Chondrocyte (in vitro differentiated cells): ENCODE measurements at regions not wholly inside any gene's neighbourhood (a gene's known extent, or its start where the extent isn't known, plus 50 kb on each side); places are given as distances from the start of the nearest gene placed in this dataset.

ENCODE experiments used
- DNase-seq: peaks from one replicate; pipeline ENCODE4 v3.0.0; 2021; ENCODE audit warnings: mixed read lengths, low spot score
- H3K27ac Mint-ChIP-seq: one replicate; pipeline ENCODE4 v1.8.0; 2021; ENCODE audit warnings: mild to moderate bottlenecking, moderate library complexity, mixed read lengths; ENCODE audit not compliant: unreplicated experiment
- H3K27me3 Mint-ChIP-seq: 2 replicates; pipeline ENCODE4 v1.8.0; 2021; ENCODE audit warnings: low read depth, mixed read lengths
- H3K36me3 Mint-ChIP-seq: 2 replicates; pipeline ENCODE4 v1.8.0; 2021; ENCODE audit warnings: low read depth, mixed read lengths
- H3K4me1 Mint-ChIP-seq: 2 replicates; pipeline ENCODE4 v1.8.0; 2021; ENCODE audit warnings: low read depth, mild to moderate bottlenecking, mixed read lengths
- H3K4me3 Mint-ChIP-seq: one replicate; pipeline ENCODE4 v1.8.0; 2021; ENCODE audit warnings: mild to moderate bottlenecking, moderate library complexity, mixed read lengths; ENCODE audit not compliant: unreplicated experiment
- H3K9me3 Mint-ChIP-seq: 2 replicates; pipeline ENCODE4 v1.8.0; 2021; ENCODE audit warnings: low read depth, mixed read lengths
- CTCF ChIP-seq: fragments of 200-600 bp; sonication (generic); IDR thresholded peaks from 2 replicates; pipeline ENCODE4 v1.5.0; 2021; ENCODE audit warnings: antibody characterized with exemption, mild to moderate bottlenecking, moderate library complexity

GRCh38 chr2:554444-554843 is 122.8 kb downstream of the TMEM18 start:
- H3K27me3 Mint-ChIP-seq, result peaks cover 11% of the 10 kb centered on the region
- H3K4me3 Mint-ChIP-seq, result no peak overlapping the region
- no peak for TF ChIP-seq CTCF
- H3K9me3 Mint-ChIP-seq, result no peaks in the 10 kb centered on the region
- DNase-seq, result no peak
- H3K27ac Mint-ChIP-seq, result no peak overlapping the region
- no peaks in the 10 kb centered on the region for H3K36me3 Mint-ChIP-seq
- H3K4me1 Mint-ChIP-seq, result peaks cover 33% of the 10 kb centered on the region

- peaks cover 7% of the 10 kb centered on the region for H3K27me3 Mint-ChIP-seq
- TF ChIP-seq CTCF, result no peak
- H3K27ac Mint-ChIP-seq, result no peak overlapping the region
- no peaks in the 10 kb centered on the region for H3K36me3 Mint-ChIP-seq
- H3K9me3 Mint-ChIP-seq, result no peaks in the 10 kb centered on the region
- no peak overlapping the region for H3K4me3 Mint-ChIP-seq
- no peak for DNase-seq
- peaks cover 33% of the 10 kb centered on the region for H3K4me1 Mint-ChIP-seq
These were observed 124.3 kb downstream of the TMEM18 start for GRCh38 chr2:552906-553305.

- Mint-ChIP-seq H3K27me3 (peaks cover 16% of the 10 kb centered on the region), H3K27ac (no peak overlapping the region), H3K4me1 (peaks cover 26% of the 10 kb centered on the region), H3K4me3 (no peak overlapping the region), H3K9me3 (no peaks in the 10 kb centered on the region), H3K36me3 (no peaks in the 10 kb centered on the region)
- TF ChIP-seq CTCF, result peak; percentile 12
- no peak for DNase-seq
These were observed 125.6 kb downstream of the TMEM18 start for GRCh38 chr2:551621-552020.

GRCh38 chr2:550860-551567 is 126.2 kb downstream of the TMEM18 start:
- Mint-ChIP-seq H3K27ac (no peak overlapping the region), H3K27me3 (peaks cover 16% of the 10 kb centered on the region), H3K36me3 (no peaks in the 10 kb centered on the region), H3K4me1 (peaks cover 20% of the 10 kb centered on the region), H3K9me3 (no peaks in the 10 kb centered on the region), H3K4me3 (no peak overlapping the region)
- TF ChIP-seq CTCF, result no peak
- DNase-seq, result no peak

- Mint-ChIP-seq H3K4me1 (no peaks in the 10 kb centered on the region), H3K27me3 (peaks cover 20% of the 10 kb centered on the region)
These were observed 131.2 kb downstream of the TMEM18 start for GRCh38 chr2:545711-546650.

More at GRCh38 chr2:545711-546650, 131.2 kb downstream of the TMEM18 start:
- no peak for DNase-seq
- no peaks in the 10 kb centered on the region for H3K9me3 Mint-ChIP-seq
- H3K4me3 Mint-ChIP-seq, result no peak overlapping the region
- H3K27ac Mint-ChIP-seq, result no peak overlapping the region
- no peak for TF ChIP-seq CTCF
- H3K36me3 Mint-ChIP-seq, result no peaks in the 10 kb centered on the region
